ENCODE measurements at regions not wholly inside any gene's neighbourhood (a gene's known extent, or its start where the extent isn't known, plus 50 kb on each side); places are given as distances from the start of the nearest gene placed in this dataset.

- TF ChIP-seq, protein P1, sequence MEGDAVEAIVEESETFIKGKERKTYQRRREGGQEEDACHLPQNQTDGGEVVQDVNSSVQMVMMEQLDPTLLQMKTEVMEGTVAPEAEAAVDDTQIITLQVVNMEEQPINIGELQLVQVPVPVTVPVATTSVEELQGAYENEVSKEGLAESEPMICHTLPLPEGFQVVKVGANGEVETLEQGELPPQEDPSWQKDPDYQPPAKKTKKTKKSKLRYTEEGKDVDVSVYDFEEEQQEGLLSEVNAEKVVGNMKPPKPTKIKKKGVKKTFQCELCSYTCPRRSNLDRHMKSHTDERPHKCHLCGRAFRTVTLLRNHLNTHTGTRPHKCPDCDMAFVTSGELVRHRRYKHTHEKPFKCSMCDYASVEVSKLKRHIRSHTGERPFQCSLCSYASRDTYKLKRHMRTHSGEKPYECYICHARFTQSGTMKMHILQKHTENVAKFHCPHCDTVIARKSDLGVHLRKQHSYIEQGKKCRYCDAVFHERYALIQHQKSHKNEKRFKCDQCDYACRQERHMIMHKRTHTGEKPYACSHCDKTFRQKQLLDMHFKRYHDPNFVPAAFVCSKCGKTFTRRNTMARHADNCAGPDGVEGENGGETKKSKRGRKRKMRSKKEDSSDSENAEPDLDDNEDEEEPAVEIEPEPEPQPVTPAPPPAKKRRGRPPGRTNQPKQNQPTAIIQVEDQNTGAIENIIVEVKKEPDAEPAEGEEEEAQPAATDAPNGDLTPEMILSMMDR (IDR thresholded peaks at IDR 0.05; ENCODE audit: borderline replicate concordance, extremely low read depth, low read length, poor library complexity, severe bottlenecking), result no peak
- TF ChIP-seq EZH2 (IDR thresholded peaks at IDR 0.05; ENCODE audit: borderline replicate concordance, low read depth, low read length, severe bottlenecking), result no peak
Measured at GRCh38 chr4:184962125-184962638, 56.1 kb upstream of the HELT start.

Data from DND-41 (cell line).